CD4-positive, alpha-beta T cell (primary cell): ENCODE measurements at regions not wholly inside any gene's neighbourhood (a gene's known extent, or its start where the extent isn't known, plus 50 kb on each side); places are given as distances from the start of the nearest gene placed in this dataset.

Source experiments
- ATAC-seq: fragments of 200-7000 bp; cut with Tn5 transposase; one replicate; pipeline ENCODE4 v1.10.0; 2022; ENCODE audit warnings: mild to moderate bottlenecking; ENCODE audit not compliant: poor library complexity
- CTCF ChIA-PET: fragments of 350-600 bp; sonication (Branson Sonifier 250); formaldehyde crosslinking; loops from one replicate; lab custom pipeline; 2021; ENCODE audit warnings: antibody characterized with exemption, inconsistent platforms; lab: Charles Lee
- POLR2A ChIA-PET: fragments of 350-600 bp; sonication (Branson Sonifier 250); formaldehyde crosslinking; loops from one replicate; lab custom pipeline; 2021; ENCODE audit warnings: antibody characterized with exemption, inconsistent platforms; lab: Charles Lee
- DNase-seq, 14 experiments: peaks; one replicate each; pipeline ENCODE4 v3.0.0-alpha.2; 2013 to 2020; ENCODE audit warnings: mixed read lengths in 2 of 14
- H3K27ac ChIP-seq, 2 donors: one replicate each; pipeline versions ENCODE4 v1.5.1 to v1.7.0; 2013; ENCODE audit warnings: low read length in 2 of 2, low read depth in 1 of 2, mild to moderate bottlenecking in 1 of 2
- H3K27me3 ChIP-seq, 2 experiments: 1 replicate in 1 of 2; 2 replicates in 1 of 2; pipeline versions ENCODE4 v1.6.1 to v1.7.0; 2013; ENCODE audit warnings: low read length in 2 of 2, control low read depth in 1 of 2, mild to moderate bottlenecking in 1 of 2, moderate library complexity in 1 of 2; ENCODE audit not compliant: insufficient read depth in 2 of 2, control insufficient read depth in 1 of 2
- H3K36me3 ChIP-seq: one replicate; pipeline ENCODE4 v1.6.1; 2013; ENCODE audit warnings: low read length, control low read depth; ENCODE audit not compliant: insufficient read depth
- H3K4me1 ChIP-seq: one replicate; pipeline ENCODE4 v1.6.1; 2013; ENCODE audit warnings: low read length, control low read depth; ENCODE audit not compliant: insufficient read depth
- H3K4me3 ChIP-seq: one replicate; pipeline ENCODE4 v1.5.1; 2013; ENCODE audit warnings: mild to moderate bottlenecking, low read length, moderate library complexity
- H3K9me3 ChIP-seq, 2 experiments: 1 replicate in 1 of 2; 2 replicates in 1 of 2; pipeline versions ENCODE4 v1.6.1 to v1.7.0; 2013; ENCODE audit warnings: low read length in 2 of 2, mild to moderate bottlenecking in 2 of 2, control low read depth in 1 of 2, moderate library complexity in 1 of 2; ENCODE audit not compliant: control insufficient read depth in 1 of 2, insufficient read depth in 1 of 2
- H3K27ac Mint-ChIP-seq: one replicate; pipeline ENCODE4 v1.8.0; 2020; ENCODE audit warnings: mixed read lengths
- H3K27me3 Mint-ChIP-seq: one replicate; pipeline ENCODE4 v1.8.0; 2021; ENCODE audit warnings: mixed read lengths
- H3K36me3 Mint-ChIP-seq: one replicate; pipeline ENCODE4 v1.8.0; 2021; ENCODE audit warnings: low read depth, mixed read lengths
- H3K4me1 Mint-ChIP-seq: one replicate; pipeline ENCODE4 v1.8.0; 2021; ENCODE audit warnings: low read depth, mixed read lengths
- H3K4me3 Mint-ChIP-seq: one replicate; pipeline ENCODE4 v1.8.0; 2020; ENCODE audit warnings: mild to moderate bottlenecking, mixed read lengths
- H3K9me3 Mint-ChIP-seq: one replicate; pipeline ENCODE4 v1.8.0; 2020; ENCODE audit warnings: mixed read lengths
- intact Hi-C, 2 experiments: fragments of 100-400 bp; cut with DNase I in 1 of 2; cut with micrococcal nuclease in 1 of 2; formaldehyde crosslinking; loops; one replicate each; pipeline versions ENCODE4 v1.15.1 to v1.9.0; 2023 to 2025; cut with DNase I, micrococcal nuclease
- TF ChIP-seq, protein P1 (sequence below): fragments of 200-600 bp; IDR thresholded peaks from one replicate; pipeline ENCODE4 v1.8.0; 2022; ENCODE audit warnings: antibody characterized with exemption, mild to moderate bottlenecking

DNA sequence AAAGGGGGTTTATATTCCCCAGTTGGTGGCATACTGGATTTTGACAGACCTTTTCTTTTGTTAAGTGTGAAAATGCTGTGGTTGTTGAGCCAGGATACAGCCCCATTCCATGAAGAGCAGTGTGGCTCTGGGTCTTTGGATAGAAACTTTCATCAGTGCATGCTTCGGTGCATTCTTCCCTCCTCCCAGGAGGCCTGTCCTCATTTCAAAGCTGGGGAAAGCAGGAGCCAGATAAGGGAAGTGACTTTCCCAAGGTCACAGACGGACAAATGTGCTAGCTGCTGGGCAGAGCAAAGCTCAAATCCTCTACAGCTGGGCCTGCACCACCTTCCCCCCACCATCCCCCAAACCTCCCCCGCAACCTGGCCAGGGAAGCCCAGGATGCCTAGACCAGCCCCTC is 184.5 kb upstream of the NTM start:
- Mint-ChIP-seq H3K9me3 (no peaks in the 10 kb centered on the region), H3K4me3 (no peak overlapping the region), H3K36me3 (no peaks in the 10 kb centered on the region), H3K4me1 (no peaks in the 10 kb centered on the region), H3K27me3 (peaks cover 19% of the 10 kb centered on the region), H3K27ac (no peak overlapping the region)
- DNase-seq (no peak), ATAC-seq (no peak)
- TF ChIP-seq, protein P1, sequence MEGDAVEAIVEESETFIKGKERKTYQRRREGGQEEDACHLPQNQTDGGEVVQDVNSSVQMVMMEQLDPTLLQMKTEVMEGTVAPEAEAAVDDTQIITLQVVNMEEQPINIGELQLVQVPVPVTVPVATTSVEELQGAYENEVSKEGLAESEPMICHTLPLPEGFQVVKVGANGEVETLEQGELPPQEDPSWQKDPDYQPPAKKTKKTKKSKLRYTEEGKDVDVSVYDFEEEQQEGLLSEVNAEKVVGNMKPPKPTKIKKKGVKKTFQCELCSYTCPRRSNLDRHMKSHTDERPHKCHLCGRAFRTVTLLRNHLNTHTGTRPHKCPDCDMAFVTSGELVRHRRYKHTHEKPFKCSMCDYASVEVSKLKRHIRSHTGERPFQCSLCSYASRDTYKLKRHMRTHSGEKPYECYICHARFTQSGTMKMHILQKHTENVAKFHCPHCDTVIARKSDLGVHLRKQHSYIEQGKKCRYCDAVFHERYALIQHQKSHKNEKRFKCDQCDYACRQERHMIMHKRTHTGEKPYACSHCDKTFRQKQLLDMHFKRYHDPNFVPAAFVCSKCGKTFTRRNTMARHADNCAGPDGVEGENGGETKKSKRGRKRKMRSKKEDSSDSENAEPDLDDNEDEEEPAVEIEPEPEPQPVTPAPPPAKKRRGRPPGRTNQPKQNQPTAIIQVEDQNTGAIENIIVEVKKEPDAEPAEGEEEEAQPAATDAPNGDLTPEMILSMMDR: no peak
- H3K4me1 ChIP-seq: no peaks in the 10 kb centered on the region
- ChIA-PET POLR2A (no interaction called here), CTCF (no interaction called here)
- H3K27ac ChIP-seq: no peak overlapping the region
- no peak overlapping the region for H3K4me3 ChIP-seq
- no peaks in the 10 kb centered on the region for H3K36me3 ChIP-seq
- peaks cover 0 to 11% of the 10 kb centered on the region in 2 experiments for H3K9me3 ChIP-seq
- intact Hi-C loops: no loop called here
- H3K27me3 ChIP-seq: no peaks in the 10 kb centered on the region

DNA sequence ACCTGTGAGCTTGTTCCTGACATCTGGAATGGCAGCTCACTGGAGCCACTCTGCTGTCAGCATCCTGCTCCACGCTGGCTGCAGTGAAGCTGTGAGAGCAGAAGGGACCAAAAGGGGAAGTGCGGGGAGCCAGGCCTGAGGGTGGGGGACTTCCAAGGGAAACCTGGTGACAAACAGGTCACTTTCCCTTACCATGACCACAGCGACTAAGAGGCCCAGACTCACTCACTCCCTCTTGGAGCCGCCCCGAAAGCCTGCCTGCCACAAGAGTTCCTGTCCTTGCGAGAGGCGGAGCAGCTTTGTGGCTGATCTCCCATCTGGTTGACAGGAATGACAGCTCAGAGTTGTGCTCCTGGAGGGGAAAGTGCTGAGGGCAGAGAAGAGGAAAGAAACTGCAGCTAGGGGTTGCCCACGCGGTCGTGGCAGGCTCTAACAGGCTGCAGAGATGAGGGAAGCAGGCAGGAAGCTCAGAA is 183.8 kb upstream of the NTM start:
- TF ChIP-seq, protein P1: no peak
- Histone ChIP-seq H3K27me3 (no peaks in the 10 kb centered on the region), H3K36me3 (no peaks in the 10 kb centered on the region), H3K4me3 (no peak overlapping the region), H3K27ac (no peak overlapping the region), H3K4me1 (no peaks in the 10 kb centered on the region), H3K9me3 (peaks cover 0 to 11% of the 10 kb centered on the region in 2 experiments)
- no peaks in the 10 kb centered on the region for H3K36me3 Mint-ChIP-seq
- intact Hi-C loops: no loop called here
- DNase-seq (peak in 2 of 14 experiments; percentile 18 to 26), ATAC-seq (no peak)
- no peaks in the 10 kb centered on the region for H3K9me3 Mint-ChIP-seq
- no peak overlapping the region for H3K4me3 Mint-ChIP-seq
- H3K27ac Mint-ChIP-seq: no peak overlapping the region
- POLR2A ChIA-PET: no interaction called here
- H3K27me3 Mint-ChIP-seq: peaks cover 19% of the 10 kb centered on the region
- CTCF ChIA-PET: no interaction called here
- H3K4me1 Mint-ChIP-seq: no peaks in the 10 kb centered on the region

DNA sequence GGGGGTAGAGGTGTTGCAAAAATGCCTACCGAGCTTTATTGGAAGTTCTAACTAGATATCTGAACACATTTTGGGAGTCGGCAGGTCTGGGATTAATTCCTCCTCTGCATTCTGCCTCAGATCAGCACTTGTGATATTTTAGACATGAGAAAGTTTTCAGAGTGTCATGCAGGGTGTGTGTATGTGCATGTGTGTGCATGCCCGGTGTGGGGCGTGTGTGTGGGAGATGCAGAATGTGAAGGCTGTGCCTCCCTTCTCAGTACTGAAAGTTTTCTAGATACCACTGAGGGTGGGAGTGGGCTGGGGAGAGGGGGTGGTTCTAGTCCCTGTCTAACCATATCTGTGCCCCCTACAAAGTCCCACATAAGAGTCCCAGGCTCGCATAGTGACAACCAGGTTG is 180.0 kb upstream of the NTM start:
- Mint-ChIP-seq H3K27ac (no peak overlapping the region), H3K4me1 (no peaks in the 10 kb centered on the region), H3K4me3 (no peak overlapping the region), H3K9me3 (no peaks in the 10 kb centered on the region), H3K27me3 (peaks cover 19% of the 10 kb centered on the region), H3K36me3 (no peaks in the 10 kb centered on the region)
- CTCF ChIA-PET: no interaction called here
- H3K4me1 ChIP-seq: no peaks in the 10 kb centered on the region
- no peaks in the 10 kb centered on the region for H3K27me3 ChIP-seq
- ATAC-seq (no peak), DNase-seq (no peak)
- H3K27ac ChIP-seq: no peak overlapping the region
- POLR2A ChIA-PET: no interaction called here
- intact Hi-C loops: no loop called here
- H3K9me3 ChIP-seq: peaks cover 0 to 9% of the 10 kb centered on the region in 2 experiments
- no peak overlapping the region for H3K4me3 ChIP-seq
- H3K36me3 ChIP-seq: no peaks in the 10 kb centered on the region
- TF ChIP-seq, protein P1: no peak
